Colonic mucosa (tissue), 4 donors: ENCODE measurements at regions not wholly inside any gene's neighbourhood (a gene's known extent, or its start where the extent isn't known, plus 50 kb on each side); places are given as distances from the start of the nearest gene placed in this dataset.
"Not testable (repeated sequence)": the region's sequence is repeated elsewhere in the genome, so short reads cannot be mapped to it uniquely, and the experiment has no call there.

Experiments used
- DNase-seq: peaks from one replicate; pipeline ENCODE4 v3.0.0-alpha.2; 2020
- H3K27ac ChIP-seq: fragments of 200-600 bp; one replicate; pipeline ENCODE4 v1.8.0; 2021
- H3K27me3 ChIP-seq: fragments of 200-600 bp; one replicate; pipeline ENCODE4 v1.8.0; 2021
- H3K36me3 ChIP-seq: fragments of 200-600 bp; one replicate; pipeline ENCODE4 v1.8.0; 2021
- H3K4me1 ChIP-seq: fragments of 200-600 bp; one replicate; pipeline ENCODE4 v1.8.0; 2021; ENCODE audit warnings: mild to moderate bottlenecking
- H3K4me3 ChIP-seq: fragments of 200-600 bp; one replicate; pipeline ENCODE4 v1.8.0; 2021
- H3K9ac ChIP-seq, 2 donors: one replicate each; pipeline ENCODE4 v1.7.0; 2013; ENCODE audit warnings: control low read depth in 2 of 2, low read depth in 2 of 2, low read length in 2 of 2
- H3K9me3 ChIP-seq: fragments of 200-600 bp; one replicate; pipeline ENCODE4 v1.8.0; 2021
- CTCF ChIP-seq: fragments of 200-600 bp; IDR thresholded peaks from one replicate; pipeline ENCODE4 v1.8.0; 2022; ENCODE audit warnings: antibody characterized with exemption, mild to moderate bottlenecking
- intact Hi-C: fragments of 100-400 bp; cut with DNase I; formaldehyde crosslinking; loops from one replicate; pipeline ENCODE4 v1.14.1; 2022
- donor health status: healthy.
- donor health status: DM: no; HTN: no; CAD: no.
- donor health status: DM: no; HTN: no; CAD: no.

- H3K36me3 ChIP-seq = no peaks in the 10 kb centered on the region
- no peak for TF ChIP-seq CTCF
- no peaks in the 10 kb centered on the region for H3K4me1 ChIP-seq
- no peaks in the 10 kb centered on the region for H3K27me3 ChIP-seq
- H3K27ac ChIP-seq = no peak overlapping the region
- DNase-seq = no peak
- intact Hi-C loops = no loop called here
- no peak overlapping the region for H3K9ac ChIP-seq
- H3K9me3 ChIP-seq = no peaks in the 10 kb centered on the region
- no peak overlapping the region for H3K4me3 ChIP-seq
Observed at GRCh38 chr16:88306860-88307545, 75.8 kb upstream of the ZNF469 start.

GRCh38 chr16:88308441-88309173 is 74.2 kb upstream of the ZNF469 start:
- no peak overlapping the region for H3K27ac ChIP-seq
- no peaks in the 10 kb centered on the region for H3K36me3 ChIP-seq
- no peaks in the 10 kb centered on the region for H3K4me1 ChIP-seq
- no peak overlapping the region for H3K9ac ChIP-seq
- no peak for DNase-seq
- no peaks in the 10 kb centered on the region for H3K9me3 ChIP-seq
- no peak for TF ChIP-seq CTCF
- no peak overlapping the region for H3K4me3 ChIP-seq
- intact Hi-C loops = no loop called here
- no peaks in the 10 kb centered on the region for H3K27me3 ChIP-seq

- TF ChIP-seq CTCF = no peak
Observed at GRCh38 chr16:88309174-88309907, 73.4 kb upstream of the ZNF469 start.

GRCh38 chr16:88309908-88310265 is 72.9 kb upstream of the ZNF469 start:
- no peak for TF ChIP-seq CTCF
- DNase-seq = no peak
- intact Hi-C loops = no loop called here

More at GRCh38 chr16:88309174-88309907, 73.4 kb upstream of the ZNF469 start:
- Histone ChIP-seq H3K36me3 (no peaks in the 10 kb centered on the region), H3K4me3 (no peak overlapping the region), H3K4me1 (no peaks in the 10 kb centered on the region), H3K9me3 (no peaks in the 10 kb centered on the region), H3K27ac (no peak overlapping the region), H3K27me3 (no peaks in the 10 kb centered on the region), H3K9ac (no peak overlapping the region)
- no peak for DNase-seq
- intact Hi-C loops = no loop called here

GRCh38 chr16:88310796-88311605 is 71.8 kb upstream of the ZNF469 start:
- Histone ChIP-seq H3K27ac (no peak overlapping the region), H3K9ac (no peak overlapping the region), H3K9me3 (no peaks in the 10 kb centered on the region), H3K27me3 (no peaks in the 10 kb centered on the region), H3K36me3 (no peaks in the 10 kb centered on the region), H3K4me1 (no peaks in the 10 kb centered on the region), H3K4me3 (no peak overlapping the region)
- intact Hi-C loops = no loop called here
- TF ChIP-seq CTCF = no peak
- DNase-seq = no peak

More at GRCh38 chr16:88309908-88310265, 72.9 kb upstream of the ZNF469 start:
- Histone ChIP-seq H3K9me3 (no peaks in the 10 kb centered on the region), H3K27me3 (no peaks in the 10 kb centered on the region), H3K36me3 (no peaks in the 10 kb centered on the region), H3K4me3 (no peak overlapping the region), H3K4me1 (no peaks in the 10 kb centered on the region), H3K9ac (no peak overlapping the region), H3K27ac (no peak overlapping the region)

- H3K36me3 ChIP-seq, intact Hi-C loops, DNase-seq, H3K9ac ChIP-seq, H3K27ac ChIP-seq, H3K27me3 ChIP-seq, H3K4me1 ChIP-seq, H3K9me3 ChIP-seq, H3K4me3 ChIP-seq: not testable (repeated sequence)
Observed at GRCh38 chr16:88311860-88312259, 70.9 kb upstream of the ZNF469 start.
